Suprapubic skin (tissue), 4 donors: ENCODE measurements at regions not wholly inside any gene's neighbourhood (a gene's known extent, or its start where the extent isn't known, plus 50 kb on each side); places are given as distances from the start of the nearest gene placed in this dataset.

Experiments
- CTCF ChIP-seq, 2 donors: fragments of 200-600 bp in 1 of 2; fragments of 450-650 bp in 1 of 2; sonication (generic) in 1 of 2; IDR thresholded peaks; one replicate each; pipeline ENCODE4 v1.5.1; 2016 to 2019; ENCODE audit warnings: antibody characterized with exemption in 2 of 2, mild to moderate bottlenecking in 1 of 2, moderate library complexity in 1 of 2
- EP300 ChIP-seq: sonication (generic); formaldehyde crosslinking; IDR thresholded peaks from one replicate; pipeline ENCODE4 v1.6.1; 2017; ENCODE audit warnings: antibody characterized with exemption
- POLR2A ChIP-seq, 2 donors: fragments of 450-650 bp; IDR thresholded peaks; one replicate each; pipeline ENCODE4 v1.6.1; 2017; ENCODE audit warnings: antibody characterized with exemption in 2 of 2, mild to moderate bottlenecking in 2 of 2, moderate library complexity in 2 of 2
- POLR2AphosphoS5 ChIP-seq, 3 donors: sonication (generic); formaldehyde crosslinking; IDR thresholded peaks; one replicate each; pipeline ENCODE4 v1.6.1; 2017; ENCODE audit warnings: antibody characterized with exemption in 3 of 3

- no peak for TF ChIP-seq CTCF (IDR thresholded peaks at IDR 0.05)
- TF ChIP-seq EP300: no peak
- TF ChIP-seq POLR2A (IDR thresholded peaks at IDR 0.05): no peak
- no peak for TF ChIP-seq POLR2AphosphoS5 (IDR thresholded peaks at IDR 0.05)
These were observed 91.5 kb upstream of the ZNF827 start for GRCh38 chr4:146029939-146030710.
